NCI-H1436 treated with DMSO at 0.1 percent for 48 hours (cell line): ENCODE measurements at regions not wholly inside any gene's neighbourhood (a gene's known extent, or its start where the extent isn't known, plus 50 kb on each side); places are given as distances from the start of the nearest gene placed in this dataset.

Experiments
- DNase-seq: peaks from one replicate; lab custom pipeline; 2025; lab: John Stamatoyannopoulos, UW

DNA sequence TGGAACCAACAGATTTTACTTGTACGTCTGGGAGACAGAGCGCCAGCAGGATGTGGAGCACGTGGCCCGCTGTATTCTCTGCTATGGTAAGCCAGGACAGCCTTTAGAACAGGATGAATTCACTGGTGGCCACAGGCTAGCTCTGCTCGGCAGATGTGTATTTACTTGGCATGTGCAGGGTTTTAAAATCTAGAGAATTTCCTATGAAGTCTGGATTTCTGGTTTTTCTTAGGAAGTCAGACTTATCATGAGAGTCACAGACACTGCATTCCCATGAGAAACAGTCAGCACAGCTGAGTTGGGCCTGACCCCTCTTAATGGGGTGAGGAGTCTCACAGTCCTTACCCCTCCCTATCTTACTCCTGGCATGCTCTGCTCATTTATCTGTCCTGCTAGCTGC is 84.6 kb upstream of the COL6A5 start:
- DNase-seq, result no peak

DNA sequence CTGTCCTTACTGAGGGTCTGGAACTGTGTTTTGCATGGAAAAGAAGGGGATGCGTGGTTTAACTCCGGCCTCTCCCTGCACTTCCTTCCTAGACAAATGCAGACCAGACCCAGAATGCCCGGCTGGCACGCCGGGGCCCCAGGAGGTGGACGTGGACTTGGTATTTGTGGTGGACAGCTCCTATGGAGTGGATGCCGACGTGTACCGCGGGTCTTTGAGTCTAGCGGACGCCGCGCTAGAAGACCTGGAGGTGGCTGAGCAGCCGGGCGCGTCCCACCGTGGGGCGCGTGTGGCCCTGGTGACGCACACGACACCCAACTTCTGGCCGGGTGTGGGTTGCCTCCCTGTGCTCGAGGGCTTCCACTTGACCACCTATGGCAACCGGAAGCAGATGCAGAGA is 81.8 kb upstream of the COL6A5 start:
- DNase-seq, result no peak

DNA sequence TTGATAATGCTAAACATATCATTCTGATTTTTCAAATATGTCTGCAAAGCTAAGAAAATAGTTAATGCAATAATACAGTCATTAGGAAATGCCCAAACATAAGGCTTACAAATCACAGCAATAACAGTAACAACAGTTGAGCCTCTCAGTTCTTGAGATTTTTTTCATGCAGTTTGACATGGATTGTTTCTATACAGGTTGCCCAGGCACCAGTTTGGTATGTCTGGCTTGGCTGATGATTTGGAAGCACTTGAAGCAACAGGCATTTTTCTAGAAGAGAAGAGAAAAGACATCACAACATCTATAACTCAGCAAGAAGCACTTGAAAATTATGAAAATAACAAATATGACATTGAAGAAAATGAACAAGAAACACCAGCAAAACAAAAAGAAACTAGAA is 78.7 kb upstream of the COL6A5 start:
- no peak for DNase-seq

DNA sequence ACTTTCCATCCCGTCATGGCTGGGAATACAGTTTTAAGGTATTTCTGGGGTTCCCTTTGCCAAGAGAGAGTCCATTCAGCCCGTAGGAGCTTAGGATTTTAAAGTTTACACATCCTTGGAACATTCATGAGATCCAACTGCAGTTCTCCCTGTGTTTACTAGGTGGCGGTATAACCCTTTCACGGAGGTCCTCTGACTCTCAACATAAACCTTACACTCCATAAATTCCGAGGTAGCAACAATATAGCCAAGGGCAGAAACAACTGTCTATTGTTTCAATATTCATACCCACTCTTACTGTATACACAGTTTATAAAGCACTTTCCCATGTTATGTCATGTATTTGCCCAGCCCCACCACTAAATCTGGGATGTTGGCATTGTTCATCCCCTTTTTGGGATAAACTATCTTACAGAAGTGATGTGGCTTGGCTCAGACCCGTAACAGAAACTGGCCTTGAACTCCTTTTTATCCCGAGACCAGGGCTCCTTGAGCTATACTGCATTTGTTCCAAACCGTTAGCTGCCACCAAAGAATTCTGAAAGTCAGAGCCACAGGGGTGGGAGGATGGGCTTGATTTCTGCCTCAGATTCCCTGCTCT is 69.2 kb upstream of the COL6A5 start:
- peak; percentile 6 for DNase-seq

DNA sequence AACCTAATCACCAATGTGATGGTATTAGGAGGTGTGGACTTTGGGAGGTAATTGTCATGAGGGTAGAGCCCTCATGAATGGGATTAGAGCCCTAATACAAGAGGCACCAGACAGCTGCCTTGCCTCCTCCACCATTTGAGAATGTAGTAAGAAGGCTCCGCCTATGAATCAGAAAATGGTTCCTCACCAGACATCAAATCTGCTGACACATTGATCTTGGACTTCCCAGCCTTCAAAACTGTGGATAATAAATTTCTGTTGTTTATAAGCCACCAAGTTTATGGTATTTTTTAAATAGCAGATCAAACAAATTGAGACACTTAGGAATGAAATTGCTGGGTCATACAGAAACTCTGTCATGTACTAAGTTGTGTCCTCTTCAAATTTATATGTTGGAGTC is 56.8 kb upstream of the COL6A5 start:
- DNase-seq, result no peak

DNA sequence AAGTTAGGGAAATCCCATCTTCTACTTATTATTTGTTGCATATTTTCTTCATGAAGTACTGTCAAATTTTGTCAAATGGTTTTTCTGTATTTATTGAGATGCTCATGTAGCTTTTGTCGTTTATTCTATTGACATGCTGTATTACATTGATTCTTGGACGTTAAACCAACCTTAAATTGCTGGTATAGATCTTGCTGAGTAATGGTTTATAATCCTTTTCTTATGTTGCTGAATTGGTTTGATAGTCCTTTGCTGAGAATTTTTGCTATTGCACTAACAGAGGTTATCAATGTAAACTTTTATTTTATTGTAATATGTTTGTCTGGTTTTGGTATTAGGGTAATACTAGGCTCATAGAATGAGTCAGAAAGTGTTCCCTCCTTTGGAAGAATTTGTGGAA is 54.3 kb upstream of the COL6A5 start:
- DNase-seq, result no peak

DNA sequence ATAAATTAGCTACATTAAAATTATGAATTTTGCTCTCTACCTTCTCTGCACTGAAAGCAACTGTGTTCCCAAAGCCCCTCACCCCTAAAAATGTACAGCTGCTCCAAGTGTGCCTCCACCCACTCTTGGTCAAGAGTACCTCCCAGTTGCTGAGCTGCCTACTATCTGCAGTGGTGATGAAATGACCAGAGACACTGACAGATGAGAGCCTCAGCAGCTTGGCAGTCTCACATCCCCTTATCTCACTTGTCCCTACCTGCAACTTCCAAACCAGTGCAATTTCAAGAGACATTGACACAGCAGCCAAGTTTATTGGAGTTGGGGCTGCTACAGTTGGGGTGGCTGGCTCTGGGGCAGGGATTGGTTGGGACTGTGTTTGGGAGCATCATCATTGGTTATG is 52.2 kb upstream of the COL6A5 start:
- no peak for DNase-seq
